IMR-90 (cell line): ENCODE measurements at regions not wholly inside any gene's neighbourhood (a gene's known extent, or its start where the extent isn't known, plus 50 kb on each side); places are given as distances from the start of the nearest gene placed in this dataset.

Source experiments
- ATAC-seq: fragments of 200-7000 bp; cut with Tn5 transposase; 2 replicates; pipeline ENCODE4 v1.9.1; 2020; ENCODE audit warnings: low read depth, mild to moderate bottlenecking, moderate library complexity
- BruUV-seq: library from RNA; stranded (reverse); fragments of 400-500 nt; replicated peaks from 2 replicates; lab custom pipeline; 2021; lab: Mats Ljungman, UMichigan
- CTCF ChIA-PET: fragments of 300-600 bp; formaldehyde crosslinking; extraction: SDS; loops from one replicate; lab custom pipeline; 2021; ENCODE audit warnings: antibody characterized with exemption; lab: Yijun Ruan, JAX
- POLR2A ChIA-PET: fragments of 300-600 bp; sonication (Branson Sonifier 250); formaldehyde crosslinking; loops from one replicate; lab custom pipeline; 2022; ENCODE audit warnings: antibody characterized with exemption; ENCODE audit not compliant: unreplicated experiment; lab: Charles Lee
- DNase-seq: peaks from one replicate; pipeline ENCODE4 v3.0.0; 2013
- H2AFZ ChIP-seq: replicated peaks from 2 replicates; pipeline ENCODE3; 2013; ENCODE audit warnings: low read length, mild to moderate bottlenecking; ENCODE audit not compliant: poor library complexity
- H2AK5ac ChIP-seq: 2 replicates; pipeline ENCODE4 v1.6.1; 2013; ENCODE audit warnings: low read depth, low read length, inconsistent platforms
- H2AK9ac ChIP-seq: replicated peaks from 2 replicates; pipeline ENCODE3; 2013; ENCODE audit warnings: mild to moderate bottlenecking, low read depth, low read length, moderate library complexity; ENCODE audit not compliant: poor library complexity
- H2BK120ac ChIP-seq: 2 replicates; pipeline ENCODE4 v1.6.1; 2013; ENCODE audit warnings: low read depth, low read length, inconsistent platforms
- H2BK15ac ChIP-seq: 3 replicates; pipeline ENCODE4 v1.6.1; 2013; ENCODE audit warnings: low read depth, low read length, inconsistent platforms
- H2BK20ac ChIP-seq: 2 replicates; pipeline ENCODE4 v1.6.1; 2013; ENCODE audit warnings: low read depth, mild to moderate bottlenecking, inconsistent platforms, low read length, moderate library complexity
- H2BK5ac ChIP-seq: 2 replicates; pipeline ENCODE4 v1.6.1; 2013; ENCODE audit warnings: mild to moderate bottlenecking, low read depth, low read length, inconsistent platforms; ENCODE audit not compliant: poor library complexity, severe bottlenecking
- H3K14ac ChIP-seq: replicated peaks from 2 replicates; pipeline ENCODE4 v1.6.1; 2013; ENCODE audit warnings: low read depth, low read length, inconsistent platforms
- H3K18ac ChIP-seq: 2 replicates; pipeline ENCODE4 v1.6.1; 2013; ENCODE audit warnings: low read depth, low read length, control low read depth
- H3K23ac ChIP-seq: 2 replicates; pipeline ENCODE4 v1.6.1; 2013; ENCODE audit warnings: low read depth, low read length, inconsistent platforms
- H3K27ac ChIP-seq: 2 replicates; pipeline ENCODE4 v1.5.1; 2013; ENCODE audit warnings: mild to moderate bottlenecking, control low read depth, low read length; ENCODE audit not compliant: insufficient read depth
- H3K27me3 ChIP-seq: 2 replicates; pipeline ENCODE4 v1.6.1; 2013; ENCODE audit warnings: low read length; ENCODE audit not compliant: control insufficient read depth, insufficient read depth
- H3K36me3 ChIP-seq: 2 replicates; pipeline ENCODE4 v1.6.1; 2013; ENCODE audit warnings: low read length, mixed read lengths; ENCODE audit not compliant: control insufficient read depth, insufficient read depth
- H3K4ac ChIP-seq: 2 replicates; pipeline ENCODE4 v1.6.1; 2013; ENCODE audit warnings: low read depth, low read length, inconsistent platforms
- H3K4me1 ChIP-seq: 2 replicates; pipeline ENCODE4 v1.6.1; 2013; ENCODE audit warnings: low read length, mixed read lengths; ENCODE audit not compliant: control insufficient read depth, insufficient read depth
- H3K4me2 ChIP-seq: 2 replicates; pipeline ENCODE4 v1.6.1; 2013; ENCODE audit warnings: low read depth, mild to moderate bottlenecking, control low read depth, low read length, moderate library complexity
- H3K4me3 ChIP-seq: 2 replicates; pipeline ENCODE4 v1.5.1; 2013; ENCODE audit warnings: low read depth, mild to moderate bottlenecking, control low read depth, low read length, moderate library complexity; ENCODE audit not compliant: insufficient read depth
- H3K56ac ChIP-seq: 2 replicates; pipeline ENCODE4 v1.6.1; 2013; ENCODE audit warnings: low read length, inconsistent platforms; ENCODE audit not compliant: insufficient read depth; ENCODE audit errors: extremely low read depth
- H3K79me1 ChIP-seq, 2 experiments: 2 replicates each; pipeline ENCODE4 v1.6.1; 2013; ENCODE audit warnings: low read length in 2 of 2, inconsistent platforms in 1 of 2, low read depth in 1 of 2
- H3K9ac ChIP-seq: 2 replicates; pipeline ENCODE4 v1.6.1; 2013; ENCODE audit warnings: low read depth, low read length, control low read depth
- H3K9me1 ChIP-seq: 2 replicates; pipeline ENCODE4 v1.6.1; 2013; ENCODE audit warnings: low read length, inconsistent platforms; ENCODE audit not compliant: insufficient read depth
- H3K9me3 ChIP-seq: 2 replicates; pipeline ENCODE4 v1.6.1; 2013; ENCODE audit warnings: low read length; ENCODE audit not compliant: control insufficient read depth, insufficient read depth
- H4K20me1 ChIP-seq: 2 replicates; pipeline ENCODE4 v1.6.1; 2013; ENCODE audit warnings: low read length, inconsistent platforms; ENCODE audit not compliant: insufficient read depth
- H4K5ac ChIP-seq: 2 replicates; pipeline ENCODE4 v1.6.1; 2013; ENCODE audit warnings: mild to moderate bottlenecking, low read depth, low read length, control low read depth
- H4K8ac ChIP-seq, 2 experiments: 2 replicates each; pipeline ENCODE4 v1.6.1; 2013; ENCODE audit warnings: low read depth in 2 of 2, low read length in 2 of 2, control low read depth in 1 of 2, inconsistent platforms in 1 of 2
- H4K91ac ChIP-seq: 2 replicates; pipeline ENCODE4 v1.6.1; 2013; ENCODE audit warnings: low read depth, low read length, inconsistent platforms; ENCODE audit not compliant: insufficient read depth
- BHLHE40 ChIP-seq: fragments of 150-350 bp; IDR thresholded peaks from 2 replicates; pipeline ENCODE4 v1.6.1; 2016; ENCODE audit warnings: mild to moderate bottlenecking, low read depth, low read length
- CEBPB ChIP-seq: IDR thresholded peaks from 2 replicates; pipeline ENCODE4 v1.6.1; 2012; ENCODE audit warnings: low read depth, low read length, improper control_type of control experiment
- CHD1 ChIP-seq: IDR thresholded peaks from 2 replicates; pipeline ENCODE4 v1.6.1; 2012; ENCODE audit warnings: low read depth, low read length, improper control_type of control experiment
- CTCF ChIP-seq: conservative IDR thresholded peaks from 2 replicates; pipeline ENCODE4 v1.5.1; 2012; ENCODE audit warnings: mild to moderate bottlenecking, low read depth, low read length, improper control_type of control experiment
- ELK1 ChIP-seq: fragments of 150-350 bp; IDR thresholded peaks from 2 replicates; pipeline ENCODE4 v1.6.1; 2016; ENCODE audit warnings: low read depth, mild to moderate bottlenecking, low read length, moderate library complexity, borderline replicate concordance
- FOS ChIP-seq: fragments of 150-350 bp; IDR thresholded peaks from 2 replicates; pipeline ENCODE4 v1.6.1; 2016; ENCODE audit warnings: low read depth, low read length
- MAFK ChIP-seq: IDR thresholded peaks from 2 replicates; pipeline ENCODE4 v1.6.1; 2012; ENCODE audit warnings: low read depth, low read length, improper control_type of control experiment
- MAZ ChIP-seq: IDR thresholded peaks from 2 replicates; pipeline ENCODE4 v1.6.1; 2012; ENCODE audit warnings: low read depth, mild to moderate bottlenecking, low read length, improper control_type of control experiment, moderate library complexity, borderline replicate concordance
- MXI1 ChIP-seq: IDR thresholded peaks from 2 replicates; pipeline ENCODE4 v1.6.1; 2012; ENCODE audit warnings: low read depth, mild to moderate bottlenecking, low read length, moderate library complexity, borderline replicate concordance
- NFE2L2 ChIP-seq: fragments of 150-350 bp; IDR thresholded peaks from 2 replicates; pipeline ENCODE4 v1.6.1; 2016; ENCODE audit warnings: low read depth, mild to moderate bottlenecking, low read length
- POLR2A ChIP-seq: IDR thresholded peaks from 2 replicates; pipeline ENCODE4 v1.6.1; 2012; ENCODE audit warnings: mild to moderate bottlenecking, low read depth, low read length
- RAD21 ChIP-seq: IDR thresholded peaks from 2 replicates; pipeline ENCODE4 v1.6.1; 2012; ENCODE audit warnings: low read length, improper control_type of control experiment
- RCOR1 ChIP-seq: IDR thresholded peaks from 2 replicates; pipeline ENCODE4 v1.6.1; 2012; ENCODE audit warnings: mild to moderate bottlenecking, low read length, improper control_type of control experiment; ENCODE audit not compliant: insufficient replicate concordance
- RFX5 ChIP-seq: IDR thresholded peaks from 2 replicates; pipeline ENCODE4 v1.8.0; 2012; ENCODE audit warnings: low read depth, mild to moderate bottlenecking, low read length, moderate library complexity
- SMC3 ChIP-seq: fragments of 150-350 bp; IDR thresholded peaks from 2 replicates; pipeline ENCODE4 v1.6.1; 2016; ENCODE audit warnings: low read depth, mild to moderate bottlenecking, antibody characterized with exemption, low read length, moderate library complexity
- USF2 ChIP-seq: fragments of 150-350 bp; IDR thresholded peaks from 2 replicates; pipeline ENCODE4 v1.6.1; 2017; ENCODE audit warnings: mild to moderate bottlenecking, antibody characterized with exemption, low read length, low read depth
- WGBS, 2 experiments: methylation state at CpG; one replicate each; pipeline versions ENCODE4 v1.1.5 to v1.1.7; 2013; ENCODE audit warnings: missing lambda C conversion rate in 2 of 2; ENCODE audit not compliant: insufficient read length in 1 of 2; ENCODE audit errors: extremely low coverage in 2 of 2; 5-methylcytosine and 5-hydroxymethylcytosine counted together
- dilution Hi-C: fragments of 300-500 bp; cut with HindIII; formaldehyde crosslinking; loops from one replicate; pipeline ENCODE4 v1.14.3; 2018; ENCODE audit warnings: low sequenced_read_pairs; ENCODE audit not compliant: unreplicated experiment
- in situ Hi-C: fragments of 300-500 bp; cut with MboI; formaldehyde crosslinking; loops from 3 replicates; pipeline ENCODE4 v1.14.3; 2019; ENCODE audit warnings: low sequenced_read_pairs, inconsistent platforms, mixed read lengths
- intact Hi-C: fragments of 100-400 bp; cut with micrococcal nuclease; formaldehyde crosslinking; loops from 2 replicates; pipeline ENCODE4 v1.10.0; 2022

GRCh38 chr9:1747417-1747967, 267.7 kb upstream of the SMARCA2 start:
- Histone ChIP-seq H3K4ac (no peak overlapping the region), H2AK5ac (no peak overlapping the region), H3K27me3 (no peaks in the 10 kb centered on the region), H2BK120ac (no peak overlapping the region), H3K36me3 (no peaks in the 10 kb centered on the region), H3K18ac (no peak overlapping the region), H2AFZ (no peak overlapping the region), H3K27ac (no peak overlapping the region), H4K5ac (no peak overlapping the region), H2BK5ac (no peak overlapping the region), H3K23ac (no peak overlapping the region), H4K91ac (no peak overlapping the region), H3K4me3 (no peak overlapping the region), H2AK9ac (no peak overlapping the region), H3K4me2 (no peak overlapping the region), H3K4me1 (no peaks in the 10 kb centered on the region), H2BK15ac (no peak overlapping the region), H3K9ac (no peak overlapping the region), H4K8ac (no peak overlapping the region), H2BK20ac (no peak overlapping the region), H3K14ac (no peak overlapping the region), H4K20me1 (no peaks in the 10 kb centered on the region), H3K9me3 (no peaks in the 10 kb centered on the region; the same call in 1 of the 2 replicates), H3K79me1 (no peaks in the 10 kb centered on the region), H3K9me1 (no peaks in the 10 kb centered on the region), H3K56ac (no peak overlapping the region)
- in situ Hi-C loops (no loop called here), intact Hi-C loops (no loop called here), dilution Hi-C loops (no loop called here)
- POLR2A ChIA-PET: no interaction called here
- TF ChIP-seq MAZ (no peak), CTCF (no peak), BHLHE40 (no peak), FOS (no peak), SMC3 (no peak), MAFK (no peak), MXI1 (no peak), CHD1 (no peak), RFX5 (no peak), RAD21 (no peak), ELK1 (no peak), USF2 (no peak), CEBPB (no peak), RCOR1 (no peak), POLR2A (no peak), NFE2L2 (no peak)
- DNase-seq (no peak), ATAC-seq (no peak)
- WGBS, 2 experiments: no CpG with 5 or more reads among the region's 2 CpGs
- BruUV-seq: no TSS peak
- CTCF ChIA-PET: no interaction called here
